NT2/D1 (cell line): ENCODE measurements at regions not wholly inside any gene's neighbourhood (a gene's known extent, or its start where the extent isn't known, plus 50 kb on each side); places are given as distances from the start of the nearest gene placed in this dataset.

ENCODE experiments used
- SUZ12 ChIP-seq: IDR thresholded peaks from 2 replicates; pipeline ENCODE4 v1.6.1; 2011; ENCODE audit not compliant: insufficient read length, insufficient read depth; ENCODE audit errors: extremely low read depth
- YY1 ChIP-seq: IDR thresholded peaks from 2 replicates; pipeline ENCODE4 v1.6.1; 2011; ENCODE audit not compliant: insufficient read length, insufficient read depth

DNA sequence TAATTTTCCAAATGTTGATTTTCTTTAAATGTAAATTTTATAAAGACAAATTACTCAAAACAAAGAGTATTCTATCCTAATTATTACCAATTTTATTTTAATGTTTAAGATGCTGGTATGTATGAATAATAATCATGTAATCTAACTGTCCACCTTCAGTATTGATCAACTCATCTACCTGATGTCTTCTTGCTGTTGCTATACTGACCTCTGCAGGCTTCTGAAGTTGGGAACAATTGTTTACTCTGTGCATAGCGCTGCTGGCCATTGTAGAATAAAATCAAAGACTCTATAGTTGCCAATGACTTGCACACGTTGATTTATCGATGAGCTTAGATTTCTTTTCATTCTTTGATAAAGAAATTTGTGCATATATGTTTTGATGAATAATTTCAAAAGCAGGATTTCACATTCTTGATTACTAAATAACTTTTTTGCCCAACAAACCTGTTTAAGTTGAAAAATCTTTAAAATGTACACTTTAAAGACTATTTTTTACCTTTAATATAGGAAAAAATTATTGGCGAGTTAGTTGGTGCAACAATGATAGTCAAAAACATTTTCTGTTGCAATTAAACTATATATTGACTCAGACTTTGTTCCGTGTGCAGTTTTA lies 282.3 kb downstream of the TFEC start:
- TF ChIP-seq YY1 (no peak), SUZ12 (no peak)
